Stimulated activated CD4-positive, alpha-beta T cell treated with anti-CD3 and anti-CD28 coated beads, Interleukin-4, amount 100 ng/mL, for 24 hours (primary cell): ENCODE measurements at regions not wholly inside any gene's neighbourhood (a gene's known extent, or its start where the extent isn't known, plus 50 kb on each side); places are given as distances from the start of the nearest gene placed in this dataset.
"Not testable (repeated sequence)": the region's sequence is repeated elsewhere in the genome, so short reads cannot be mapped to it uniquely, and the experiment has no call there.

Experiments
- DNase-seq: peaks from one replicate; pipeline ENCODE4 v3.0.0-alpha.2; 2020

DNA sequence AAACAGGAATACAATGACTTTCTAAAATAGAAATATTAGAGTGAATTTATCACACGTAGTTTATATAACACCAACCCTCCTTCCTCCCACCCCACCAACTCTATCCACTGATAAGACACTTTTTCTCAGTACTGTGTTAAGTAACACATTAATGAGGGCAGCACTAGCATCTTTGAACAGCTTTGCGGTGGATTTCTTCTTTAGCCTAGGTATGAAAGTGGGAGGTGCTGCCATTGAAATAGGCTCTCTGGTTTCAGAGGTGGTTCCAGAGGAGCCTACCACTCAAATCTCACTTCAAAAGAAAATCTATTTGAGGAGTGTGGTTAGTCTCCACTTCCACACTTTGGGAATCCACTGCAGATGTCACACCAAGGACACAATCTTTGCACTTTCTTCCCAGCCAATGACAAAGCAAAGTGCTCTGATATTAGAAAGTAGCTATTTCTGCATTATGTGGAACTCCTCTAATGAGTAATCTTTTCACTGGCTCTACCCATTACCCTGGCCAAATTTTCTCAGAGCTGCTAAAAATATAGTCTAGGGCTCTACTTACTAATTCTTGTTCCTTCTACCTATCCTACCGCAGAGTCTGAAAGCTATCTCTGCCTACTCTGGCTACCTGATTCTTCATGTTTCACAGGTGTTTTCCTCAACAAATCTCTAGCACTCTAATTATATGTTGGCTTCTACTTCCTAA, 1667.8 kb downstream of the MRPL39 start:
- no peak for DNase-seq

DNA sequence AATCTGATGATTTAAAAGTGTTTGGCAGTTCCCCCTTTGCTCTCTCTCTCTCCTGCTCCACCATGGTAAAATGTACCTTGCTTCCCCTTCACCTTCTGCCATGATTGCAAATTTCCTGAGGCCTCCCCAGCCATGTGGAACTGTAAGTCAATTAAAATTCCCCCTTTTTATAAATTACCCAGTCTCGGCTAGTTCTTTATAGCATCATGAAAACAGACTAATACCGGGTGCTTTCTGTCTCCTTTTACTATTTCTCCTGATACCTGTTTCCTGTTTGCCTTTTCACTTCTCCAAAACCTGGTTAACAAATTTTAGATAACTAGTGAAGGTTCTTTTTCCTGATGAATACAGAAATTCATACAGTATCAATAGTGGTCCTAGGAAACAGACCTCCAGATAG, 1670.3 kb downstream of the MRPL39 start:
- DNase-seq: no peak

DNA sequence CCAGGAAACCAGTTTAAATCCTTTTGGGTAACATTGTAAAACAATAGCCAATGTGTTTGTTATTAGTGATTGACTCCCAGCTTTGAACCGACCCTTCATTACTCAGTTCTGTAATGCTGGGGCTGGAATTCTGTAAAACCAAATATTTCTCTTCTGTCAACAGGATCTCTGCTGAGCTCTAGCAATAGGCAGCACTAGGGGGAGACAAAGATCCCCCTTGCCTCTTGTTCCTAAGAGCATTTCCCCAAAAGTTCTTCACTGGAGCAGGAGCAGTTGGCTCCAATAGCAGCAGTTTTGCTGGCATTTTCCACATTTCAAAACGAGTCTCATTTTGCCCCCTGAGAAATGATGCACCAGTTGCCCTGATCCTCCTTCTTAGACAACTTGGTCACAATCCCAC, 1671.1 kb downstream of the MRPL39 start:
- no peak for DNase-seq

DNA sequence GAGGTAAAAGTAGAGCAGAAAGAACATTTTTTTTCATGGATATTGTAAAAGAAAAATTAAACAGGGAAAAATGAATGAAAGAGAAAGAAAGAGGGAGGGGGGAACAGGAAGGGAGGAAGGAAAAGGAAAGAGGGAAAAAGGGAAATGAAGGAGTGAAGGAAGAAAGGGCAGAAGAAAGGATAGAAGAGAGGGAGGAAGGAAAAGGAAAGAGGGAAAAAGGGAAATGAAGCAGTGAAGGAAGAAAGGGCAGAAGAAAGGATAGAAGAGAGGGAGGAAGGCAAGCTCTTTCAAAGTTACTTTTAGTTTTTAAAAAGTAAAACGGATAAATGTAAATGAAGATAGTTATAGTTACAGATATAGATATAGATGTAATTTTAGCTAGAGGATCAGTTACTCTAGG, 1676.7 kb downstream of the MRPL39 start:
- no peak for DNase-seq

DNA sequence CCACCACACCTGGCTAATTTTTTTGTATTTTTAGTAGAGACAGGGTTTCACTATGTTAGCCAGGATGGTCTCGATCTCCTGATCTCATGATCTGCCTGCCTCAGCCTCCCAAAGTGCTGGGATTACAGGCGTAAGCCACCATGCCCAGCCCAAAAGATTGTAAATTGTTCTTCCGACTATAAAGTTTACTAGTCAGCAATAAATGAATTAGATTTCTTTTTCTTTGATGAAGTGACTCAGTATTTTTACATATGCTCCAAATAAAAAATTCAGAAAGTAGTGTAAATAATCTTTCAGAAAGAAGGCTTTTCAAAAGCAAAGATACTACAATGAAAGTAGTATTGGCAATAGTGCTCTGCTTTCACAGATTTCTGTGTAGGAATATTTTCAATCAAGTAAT, 1680.9 kb downstream of the MRPL39 start:
- DNase-seq: not testable (repeated sequence)

DNA sequence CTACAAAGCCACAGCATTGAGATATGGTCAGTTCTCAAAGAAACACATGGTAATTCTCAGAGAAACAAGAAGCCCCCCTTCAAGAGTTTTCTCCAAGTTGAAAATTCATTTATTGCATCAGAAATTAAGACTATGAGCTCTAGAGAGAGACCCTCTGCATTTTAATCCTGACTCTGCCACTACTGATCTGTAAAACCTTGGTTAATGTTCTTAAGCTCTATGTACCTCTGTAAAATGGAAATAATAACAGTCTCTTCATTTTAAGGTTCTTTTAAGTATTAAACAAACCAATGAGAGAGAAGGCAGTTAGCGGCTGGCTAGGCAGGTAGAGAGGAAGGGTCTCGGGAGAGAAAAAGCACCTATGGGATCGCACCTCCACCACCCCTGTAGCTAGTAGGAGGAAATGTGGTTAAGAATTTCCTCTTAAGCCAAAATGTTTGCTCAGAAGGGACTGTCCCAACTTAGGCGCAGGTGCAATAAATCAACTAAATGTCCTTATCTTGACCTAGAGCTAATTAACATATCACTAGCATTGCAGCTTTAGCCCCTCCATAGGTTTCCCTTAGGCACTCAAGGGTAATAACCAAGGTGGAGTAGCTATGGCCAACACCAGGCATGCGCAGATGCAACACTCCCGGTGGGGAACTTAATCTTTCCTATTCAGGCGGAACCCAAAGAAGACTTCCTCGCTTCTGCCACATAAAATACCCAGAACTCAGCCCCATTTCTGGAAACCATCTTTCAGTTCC, 1685.4 kb downstream of the MRPL39 start:
- DNase-seq: no peak

DNA sequence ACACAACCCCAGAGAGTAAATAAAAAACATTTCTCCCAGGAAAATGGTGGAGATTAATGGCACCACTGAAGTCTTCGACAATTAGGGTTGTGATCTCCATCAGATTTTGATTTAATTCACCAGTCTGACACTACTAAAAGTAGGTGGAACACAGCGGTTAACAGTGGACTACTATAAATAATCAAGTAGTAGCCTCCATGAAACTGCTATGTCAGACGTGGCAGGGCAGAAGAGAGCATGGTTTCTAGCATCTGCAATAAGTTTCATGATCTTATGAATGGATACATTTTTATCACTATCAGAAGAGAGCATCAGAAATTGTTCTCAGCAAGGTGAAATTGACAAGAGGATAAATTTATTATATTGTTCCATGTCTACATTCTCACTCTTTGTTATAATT, 1706.6 kb downstream of the MRPL39 start:
- no peak for DNase-seq

DNA sequence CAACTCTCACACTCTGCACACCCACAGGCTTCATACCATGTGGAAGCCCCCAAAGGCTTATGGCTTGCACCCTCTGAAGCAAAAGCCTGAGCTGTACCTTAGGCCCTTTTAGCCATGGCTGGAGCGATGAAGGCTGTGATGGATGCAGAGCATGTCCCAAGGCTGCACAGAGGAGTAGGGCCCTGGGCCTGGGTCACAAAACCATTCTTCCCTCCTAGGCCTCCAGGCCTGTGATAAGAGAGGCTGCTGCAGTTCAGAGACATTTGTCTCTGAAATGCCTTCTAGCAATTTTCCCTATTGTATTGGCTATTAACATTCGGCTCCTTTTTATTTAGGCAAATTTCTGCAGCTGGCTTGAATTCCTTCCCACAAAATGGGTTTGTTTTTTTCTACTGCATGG, 1707.7 kb downstream of the MRPL39 start:
- no peak for DNase-seq

DNA sequence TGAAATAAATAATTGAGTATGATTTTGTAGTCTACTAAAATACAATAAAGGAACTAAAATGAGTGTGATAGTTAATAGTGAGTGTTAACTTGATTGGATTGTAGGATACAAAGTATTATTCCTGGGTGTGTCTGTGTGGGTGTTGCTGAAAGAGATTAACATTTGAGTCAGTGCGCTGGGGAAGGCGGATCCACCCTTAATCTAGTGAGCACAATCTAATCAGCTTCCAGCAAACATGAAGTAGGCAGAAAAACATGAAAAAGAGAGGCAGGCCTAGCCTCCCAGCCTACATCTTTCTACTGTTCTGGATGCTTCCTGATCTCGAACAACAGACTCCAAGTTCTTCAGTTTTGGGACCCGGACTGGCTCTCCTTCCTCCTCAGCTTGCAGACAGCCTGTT, 1716.6 kb downstream of the MRPL39 start:
- no peak for DNase-seq

DNA sequence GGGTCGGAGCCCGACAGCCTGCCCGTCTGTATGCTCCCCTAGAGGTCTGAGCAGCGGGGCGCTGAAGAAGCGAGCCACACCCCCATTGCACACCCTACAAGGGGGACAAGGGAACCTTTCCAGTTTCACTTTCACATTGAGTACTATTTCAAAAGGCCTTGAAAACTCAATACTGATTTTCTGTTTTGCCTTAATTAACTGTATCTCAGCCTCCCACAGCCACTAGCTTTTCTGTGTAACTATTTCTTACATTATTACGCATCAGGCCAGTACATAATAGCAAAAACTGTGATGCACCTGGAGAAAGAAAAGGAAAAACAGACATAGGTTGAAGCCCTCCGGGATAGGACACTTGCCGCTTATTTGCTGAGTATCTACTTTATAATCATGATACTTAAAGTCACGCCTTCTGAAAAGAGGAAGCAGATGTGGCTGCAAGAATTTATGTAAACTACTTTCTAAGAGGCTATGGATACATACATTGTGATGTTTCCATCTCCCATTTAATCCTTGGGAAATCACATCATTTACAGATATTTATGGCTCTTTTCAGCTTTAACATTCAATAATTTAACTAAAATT, 1719.5 kb downstream of the MRPL39 start:
- DNase-seq: peak; percentile 18

DNA sequence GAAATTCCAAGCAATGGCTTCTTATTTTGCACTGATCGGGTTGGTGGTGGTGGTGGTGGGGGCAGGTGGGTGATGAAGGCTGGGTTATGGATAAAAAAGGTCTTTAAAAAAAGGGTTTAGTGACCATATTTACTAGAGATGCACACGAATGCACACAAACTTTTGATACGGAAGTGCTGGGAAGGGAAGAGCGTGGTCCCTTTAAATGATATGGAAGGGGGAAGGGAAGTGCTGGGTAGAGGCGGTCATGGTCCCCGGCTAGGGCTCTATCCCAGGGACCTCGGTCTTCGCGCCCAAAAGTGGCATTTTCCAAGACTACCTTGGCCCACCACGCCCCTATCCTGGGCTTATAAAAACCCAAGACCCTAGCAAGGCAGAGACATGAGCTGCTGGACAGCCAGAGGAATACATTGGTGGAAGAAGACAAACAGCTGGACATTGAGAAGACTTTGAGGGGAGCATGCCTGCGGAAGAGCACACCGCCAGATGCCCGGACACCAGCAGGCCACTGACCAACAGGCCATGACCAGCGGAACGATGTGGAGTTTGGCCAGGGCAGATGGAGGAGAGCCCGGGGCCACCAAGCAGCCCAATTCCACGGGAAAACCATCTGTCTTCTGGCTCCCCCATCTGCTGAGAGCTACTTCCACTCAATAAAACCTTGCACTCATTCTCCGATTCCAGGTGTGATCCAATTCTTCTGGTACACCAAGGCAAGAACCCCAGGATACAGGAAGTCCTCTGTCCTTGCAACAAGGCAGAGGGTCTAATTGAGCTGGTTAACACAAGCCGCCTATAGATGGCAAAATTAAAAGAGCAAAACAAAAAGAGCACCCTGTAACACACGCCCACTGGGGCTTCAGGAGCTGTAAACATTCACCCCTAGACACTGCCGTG, 1720.2 kb downstream of the MRPL39 start:
- DNase-seq: no peak

DNA sequence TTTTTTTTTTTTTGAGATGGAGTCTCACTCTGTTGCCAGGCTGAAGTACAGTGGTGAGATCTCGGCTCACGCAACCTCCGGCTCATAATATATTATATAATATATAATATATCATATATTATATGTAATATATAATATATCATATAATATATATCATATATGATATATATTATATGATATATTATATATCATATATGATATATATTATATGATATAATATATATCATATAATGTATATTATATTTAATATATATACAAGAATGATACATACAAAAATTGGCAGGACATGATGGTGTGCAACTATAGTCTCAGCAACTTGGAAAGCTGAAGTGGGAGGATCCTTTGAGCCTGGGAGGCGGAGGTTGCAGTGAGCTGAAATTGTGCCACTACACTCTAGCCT, 1725.5 kb downstream of the MRPL39 start:
- DNase-seq: no peak

DNA sequence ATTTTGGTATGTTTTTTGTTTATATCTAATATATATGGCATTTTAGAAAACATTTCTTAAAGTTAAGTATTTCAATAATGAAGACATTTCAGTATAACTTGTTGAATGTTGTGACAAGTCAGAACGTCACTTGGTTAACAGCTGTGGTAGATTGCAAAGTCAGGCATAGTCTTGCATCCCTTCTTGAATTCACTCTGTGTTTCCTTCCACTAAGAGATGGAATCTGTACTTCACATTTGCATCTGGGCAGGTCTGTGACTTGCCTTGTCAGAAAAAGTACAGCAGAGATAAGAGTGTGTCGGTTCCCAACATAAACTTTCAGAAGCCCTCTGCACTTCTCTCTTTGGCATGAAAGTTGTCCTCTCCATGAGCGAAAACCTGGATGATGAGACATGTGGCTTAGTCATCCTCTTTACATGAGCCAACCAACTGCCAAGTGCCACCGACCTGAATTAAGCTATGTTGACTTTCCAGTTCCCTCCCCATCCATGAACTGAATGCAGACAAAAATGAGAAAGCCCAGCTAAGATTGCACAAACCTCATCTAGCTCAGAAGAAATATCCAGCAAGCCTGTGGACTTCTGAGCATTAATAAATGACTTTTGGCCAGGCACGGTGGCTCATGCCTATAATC, 1730.2 kb downstream of the MRPL39 start:
- no peak for DNase-seq

DNA sequence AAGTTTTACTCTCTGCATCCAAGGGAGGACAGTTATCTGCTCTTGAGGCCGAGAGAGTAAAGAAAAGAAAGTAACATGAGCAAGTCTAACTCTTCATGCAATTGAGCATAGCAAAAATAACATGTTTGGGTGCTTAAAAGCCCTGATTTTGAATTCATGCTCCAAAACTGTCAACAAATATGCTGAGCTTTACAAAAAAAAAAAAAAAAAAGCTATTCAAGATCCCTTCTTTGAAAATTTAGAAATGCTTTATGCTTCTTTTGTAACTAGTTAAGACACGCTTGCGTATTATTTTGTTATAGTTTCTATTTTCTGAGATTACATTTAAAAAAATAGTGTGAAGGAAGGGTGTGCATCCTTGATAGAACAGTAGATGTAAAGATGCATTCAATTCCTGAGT, 1733.0 kb downstream of the MRPL39 start:
- DNase-seq: no peak

DNA sequence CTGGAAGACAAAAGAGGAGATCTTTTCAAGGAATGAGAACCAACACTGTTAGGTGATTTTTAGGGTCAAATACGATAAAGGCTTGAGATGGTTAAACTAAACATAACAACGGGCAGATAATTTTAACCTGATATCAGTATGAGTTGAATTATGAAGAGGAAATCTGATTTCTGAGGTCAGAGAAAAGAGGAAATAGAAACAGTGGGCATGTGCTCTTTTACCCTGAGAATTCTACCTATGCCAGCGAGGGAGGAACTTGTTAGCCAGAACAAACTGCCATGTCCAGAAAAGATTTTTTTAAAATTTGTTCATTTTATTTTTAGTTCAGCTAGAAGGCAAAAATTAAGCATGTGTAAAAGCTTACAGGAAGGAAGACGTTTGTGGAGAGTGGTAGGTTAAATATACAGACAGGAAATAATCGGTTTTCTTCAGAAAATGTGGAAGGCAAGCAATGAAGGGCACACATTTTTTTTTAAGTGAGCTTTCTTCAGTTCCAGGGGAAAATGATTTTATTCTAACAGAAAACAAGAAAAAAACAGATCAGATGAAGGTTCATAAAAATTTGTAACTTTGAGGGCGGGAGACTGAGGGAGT, 1745.3 kb downstream of the MRPL39 start:
- DNase-seq: no peak

DNA sequence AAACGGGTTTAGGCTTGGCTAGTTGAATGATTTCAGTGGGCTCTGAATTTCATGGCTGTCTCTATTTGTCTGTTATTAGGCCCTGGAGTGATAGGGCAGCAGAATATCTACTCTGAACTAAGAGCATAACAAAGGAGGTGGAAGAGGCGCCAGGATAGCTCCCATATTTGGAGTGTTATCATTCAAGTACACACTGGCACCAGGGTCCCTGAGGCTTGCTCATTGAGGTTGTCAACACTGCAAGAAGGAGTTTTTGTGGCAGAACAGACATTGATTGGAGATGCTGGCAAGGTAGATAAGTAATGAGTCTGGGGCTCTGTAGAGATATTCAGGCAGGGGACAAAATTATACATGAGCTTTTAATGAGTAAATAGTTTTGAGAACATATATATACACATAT, 1748.4 kb downstream of the MRPL39 start:
- DNase-seq: no peak

DNA sequence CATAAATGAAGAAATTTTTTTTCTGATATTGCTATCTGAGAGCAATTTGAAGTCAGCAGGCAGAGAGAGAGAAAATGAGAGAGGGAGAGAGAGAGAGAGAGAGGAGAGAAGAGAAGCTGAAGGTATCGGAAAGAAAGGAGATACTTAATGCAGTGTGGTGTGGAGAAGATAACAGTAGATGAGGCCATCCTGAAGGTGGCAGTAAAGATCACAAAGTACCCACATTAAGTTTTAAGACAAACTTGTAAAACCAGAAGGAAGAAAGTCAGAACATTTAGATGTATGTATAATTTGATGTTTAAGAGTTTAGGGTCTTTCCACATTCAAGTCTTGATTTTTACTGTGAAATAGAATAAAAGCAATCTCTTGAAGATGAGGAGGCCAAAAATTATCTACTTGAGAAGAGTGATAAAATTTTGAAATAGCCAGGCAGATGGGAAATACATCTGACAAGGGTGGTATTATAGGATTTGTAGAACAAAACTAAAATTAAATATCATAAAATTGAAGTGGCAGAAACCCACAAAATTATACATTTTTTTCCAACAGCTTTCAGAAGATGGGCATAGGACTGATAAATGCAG, 1753.4 kb downstream of the MRPL39 start:
- no peak for DNase-seq

DNA sequence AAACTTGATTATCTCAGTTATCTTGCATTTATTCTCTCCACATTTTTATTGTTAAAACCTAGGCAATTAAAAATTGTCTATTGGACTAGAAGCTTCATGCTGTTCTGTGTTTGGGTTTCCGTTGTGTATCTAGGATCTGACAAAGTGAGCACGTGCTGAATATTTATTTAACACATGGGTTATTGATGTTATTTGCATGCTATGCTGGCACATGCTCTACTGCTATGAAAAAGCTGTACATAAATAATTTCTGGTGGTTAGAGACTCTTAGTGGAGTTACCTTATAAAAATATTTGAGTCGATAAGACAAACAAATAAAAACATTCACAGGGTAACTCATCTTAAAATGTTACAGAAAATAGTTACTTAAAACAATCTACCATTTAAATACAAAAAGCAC, 1769.7 kb downstream of the MRPL39 start:
- DNase-seq: no peak

DNA sequence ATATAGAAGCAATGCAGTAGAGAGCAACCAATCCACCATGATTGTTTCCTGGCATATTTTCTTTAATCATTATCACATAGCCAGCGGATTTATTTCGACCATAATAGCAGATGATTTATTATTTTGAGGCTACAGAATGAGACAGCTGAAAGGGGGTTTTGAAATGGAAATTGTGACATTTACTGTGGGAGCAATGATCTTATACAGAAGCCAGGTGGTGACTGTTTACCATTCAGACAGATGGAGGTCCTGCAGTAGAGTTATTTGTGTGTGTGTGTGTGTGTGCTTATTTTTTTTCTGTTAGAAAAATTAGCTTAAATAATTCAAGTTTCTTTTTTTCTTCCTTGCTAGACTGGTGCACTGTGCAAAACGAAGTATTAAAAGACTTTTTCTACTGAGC, 1784.5 kb downstream of the MRPL39 start:
- no peak for DNase-seq

DNA sequence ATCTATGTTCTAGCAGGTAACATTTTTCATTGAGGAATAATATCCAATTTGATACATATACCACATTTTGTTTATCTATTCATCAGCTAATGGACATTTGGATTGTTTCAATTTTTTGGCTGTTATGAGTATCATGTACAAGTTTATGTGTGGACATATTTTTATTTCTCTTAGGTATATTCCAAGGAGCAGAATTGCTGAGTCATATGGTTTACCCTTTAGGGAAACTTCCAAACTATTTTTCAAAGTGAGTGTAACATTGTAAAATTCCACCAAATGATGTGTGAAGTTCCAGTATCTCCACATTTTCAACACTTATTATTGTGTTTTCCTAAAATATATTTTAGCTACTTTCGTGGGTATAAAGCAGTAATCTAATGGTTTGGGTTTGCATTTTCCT, 1789.9 kb downstream of the MRPL39 start:
- no peak for DNase-seq

DNA sequence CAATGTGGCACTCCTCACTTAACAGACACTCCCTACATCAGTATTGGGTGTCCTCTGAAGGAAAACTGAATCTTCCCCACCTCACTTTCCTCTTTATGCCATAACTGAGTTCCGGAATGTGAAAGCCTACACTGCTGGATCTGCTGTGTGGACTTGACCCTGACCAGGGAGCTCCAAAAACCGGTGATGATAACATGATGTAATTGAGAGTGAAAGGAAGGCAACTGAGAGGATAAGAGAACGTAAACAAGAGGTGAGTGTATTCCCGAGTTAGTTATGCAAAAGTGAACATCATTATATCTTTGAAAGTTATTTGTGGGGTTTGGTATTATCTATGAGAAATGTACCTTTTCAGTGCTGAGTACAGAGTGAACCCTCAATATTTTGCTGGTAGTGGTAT, 1794.8 kb downstream of the MRPL39 start:
- DNase-seq: no peak

DNA sequence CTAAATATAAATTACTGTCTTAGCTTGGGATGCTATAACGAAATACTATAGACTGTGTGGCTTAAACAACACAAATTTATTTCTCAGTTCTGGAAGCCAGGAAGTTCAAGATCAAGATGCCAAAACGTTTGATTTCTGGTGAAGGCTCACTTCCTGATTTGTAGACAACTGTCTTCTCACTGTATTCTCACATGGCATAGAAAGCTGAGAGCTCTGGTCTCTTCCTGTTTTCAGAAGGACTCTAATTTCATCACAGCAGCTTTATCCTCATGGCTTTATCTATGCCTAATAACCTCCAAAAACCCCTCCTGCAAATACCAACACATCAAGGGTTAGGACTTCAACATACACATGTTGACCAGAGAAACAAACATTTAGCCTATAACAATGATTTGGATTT, 1795.5 kb downstream of the MRPL39 start:
- no peak for DNase-seq
